BJ (cell line): ENCODE measurements at regions not wholly inside any gene's neighbourhood (a gene's known extent, or its start where the extent isn't known, plus 50 kb on each side); places are given as distances from the start of the nearest gene placed in this dataset.

Experiments used
- CTCF ChIA-PET: fragments of 350-600 bp; formaldehyde crosslinking; extraction: SDS; loops from one replicate; lab custom pipeline; 2021; ENCODE audit warnings: antibody characterized with exemption, inconsistent platforms; lab: Yijun Ruan, JAX
- POLR2A ChIA-PET: fragments of 300-600 bp; sonication (Branson Sonifier 250); formaldehyde crosslinking; extraction: SDS; loops from one replicate; lab custom pipeline; 2021; ENCODE audit warnings: antibody characterized with exemption; lab: Charles Lee
- DNase-seq: peaks from one replicate; pipeline ENCODE4 v3.0.0-alpha.2; 2011; ENCODE audit warnings: low read depth
- H3K27me3 ChIP-seq: 2 replicates; pipeline ENCODE4 v1.6.0; 2011; ENCODE audit warnings: low read length; ENCODE audit not compliant: control insufficient read depth, insufficient read depth
- H3K36me3 ChIP-seq: 2 replicates; pipeline ENCODE4 v1.5.1; 2011; ENCODE audit warnings: low read length; ENCODE audit not compliant: control insufficient read depth, insufficient read depth
- H3K4me3 ChIP-seq: 2 replicates; pipeline ENCODE4 v1.5.1; 2011; ENCODE audit warnings: low read depth, mild to moderate bottlenecking, control low read depth, low read length
- CTCF ChIP-seq: IDR thresholded peaks from 2 replicates; pipeline ENCODE4 v1.5.1; 2011; ENCODE audit warnings: low read depth, mild to moderate bottlenecking, control low read depth, inconsistent platforms, low read length, moderate library complexity; ENCODE audit not compliant: insufficient read depth

DNA sequence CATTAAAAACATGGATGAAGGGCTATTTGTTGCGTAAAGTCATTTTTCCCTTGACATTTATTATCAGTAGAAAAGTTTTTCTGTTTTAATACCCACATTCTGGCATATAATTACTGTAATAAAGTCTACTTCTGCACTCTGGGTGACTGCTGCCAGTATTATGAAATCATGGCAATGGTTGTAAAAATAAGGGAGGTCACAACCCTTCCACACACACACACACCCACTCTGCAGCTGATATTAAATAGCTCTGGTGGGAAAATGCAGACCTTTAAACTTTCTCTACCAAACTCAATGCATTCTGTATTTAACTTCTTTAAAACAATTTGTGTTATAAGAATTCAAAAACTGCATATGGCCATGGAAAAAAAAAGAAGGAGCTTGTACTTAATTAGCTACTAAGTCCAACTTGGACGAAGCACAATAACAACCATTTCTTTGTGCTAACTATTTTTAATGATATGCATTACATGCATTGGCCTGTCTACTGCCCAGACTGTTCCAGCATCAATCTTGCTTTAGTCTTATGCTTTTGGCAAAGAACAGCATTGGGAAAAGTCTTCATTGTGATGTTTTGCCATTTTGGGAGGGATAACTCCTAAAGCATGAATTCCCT is 137.6 kb upstream of the MAP3K1 start:
- Histone ChIP-seq H3K27me3 (no peaks in the 10 kb centered on the region), H3K4me3 (no peak overlapping the region), H3K36me3 (no peaks in the 10 kb centered on the region)
- POLR2A ChIA-PET, result no interaction called here
- no peak for DNase-seq
- TF ChIP-seq CTCF, result no peak
- CTCF ChIA-PET, result interaction anchor here (1.1 kb wide), 1 partner anchor 21 kb away, joined by 3 read pairs; no protein-coding TSS in a partner anchor

GRCh38 chr5:56676091-56676768 is 139.1 kb upstream of the MAP3K1 start:
- Histone ChIP-seq H3K27me3 (no peaks in the 10 kb centered on the region), H3K4me3 (no peak overlapping the region), H3K36me3 (no peaks in the 10 kb centered on the region)
- no peak for DNase-seq
- ChIA-PET CTCF (interaction anchor here (1.0 to 1.5 kb wide), 3 partner anchors 13 to 34 kb away, joined by 3 read pairs; no protein-coding TSS in a partner anchor), POLR2A (no interaction called here)
- TF ChIP-seq CTCF, result no peak

- H3K4me3 ChIP-seq, result no peak overlapping the region
- H3K27me3 ChIP-seq, result no peaks in the 10 kb centered on the region
- no peak for DNase-seq
- CTCF ChIA-PET, result no interaction called here
- POLR2A ChIA-PET, result no interaction called here
- no peak for TF ChIP-seq CTCF
- no peaks in the 10 kb centered on the region for H3K36me3 ChIP-seq
Observed at GRCh38 chr5:56674441-56674840, 140.9 kb upstream of the MAP3K1 start.

- H3K36me3 ChIP-seq, result no peaks in the 10 kb centered on the region
- no peak for TF ChIP-seq CTCF
- no peak overlapping the region for H3K4me3 ChIP-seq
- ChIA-PET CTCF (no interaction called here), POLR2A (no interaction called here)
- H3K27me3 ChIP-seq, result no peaks in the 10 kb centered on the region
- no peak for DNase-seq
Observed at GRCh38 chr5:56673171-56673570, 142.2 kb upstream of the MAP3K1 start.

DNA sequence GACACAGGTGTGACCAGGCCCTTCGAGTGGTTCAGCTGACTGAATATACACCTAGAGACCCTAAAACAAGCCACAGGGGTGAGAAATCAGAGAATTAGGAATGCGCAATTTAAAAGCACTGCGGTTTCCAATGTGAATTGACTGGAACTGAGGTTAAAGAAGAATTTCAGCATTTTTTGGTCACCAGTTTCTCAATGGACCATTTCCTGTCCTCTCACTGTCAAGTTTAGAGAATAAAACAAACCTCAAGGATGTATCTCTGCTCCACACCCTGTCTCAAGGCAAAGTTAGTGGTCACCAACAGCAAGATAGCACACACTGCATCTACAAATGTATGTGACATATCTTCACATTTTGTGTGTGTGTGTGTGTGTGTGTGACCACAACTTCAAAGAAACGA is 143.8 kb upstream of the MAP3K1 start:
- ChIA-PET POLR2A (no interaction called here), CTCF (no interaction called here)
- H3K4me3 ChIP-seq, result no peak overlapping the region
- TF ChIP-seq CTCF, result no peak
- H3K27me3 ChIP-seq, result no peaks in the 10 kb centered on the region
- H3K36me3 ChIP-seq, result no peaks in the 10 kb centered on the region
- no peak for DNase-seq
